ENCODE measurements at regions not wholly inside any gene's neighbourhood (a gene's known extent, or its start where the extent isn't known, plus 50 kb on each side); places are given as distances from the start of the nearest gene placed in this dataset.
"Not testable (repeated sequence)": the region's sequence is repeated elsewhere in the genome, so short reads cannot be mapped to it uniquely, and the experiment has no call there.

DNA sequence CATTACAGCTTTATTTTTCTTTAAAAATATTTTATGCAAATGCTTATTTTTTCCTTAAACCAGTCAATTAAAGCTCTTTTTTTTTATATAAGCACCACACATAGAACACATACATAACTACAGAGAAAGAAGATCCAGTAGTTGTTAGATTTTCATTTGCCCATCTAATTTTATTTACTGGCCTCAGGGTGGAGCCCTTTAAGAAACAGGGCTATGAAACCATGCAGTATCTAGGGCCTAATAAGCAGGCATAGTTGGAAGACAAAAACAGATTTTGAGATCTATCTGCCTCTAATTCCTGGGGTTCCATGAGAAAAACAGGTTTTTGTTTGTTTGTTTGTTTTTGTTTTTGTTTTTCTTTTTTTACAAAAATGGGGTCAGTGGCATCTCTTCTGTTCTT lies 120.6 kb downstream of the BCHE start:
- no peak for DNase-seq

DNA sequence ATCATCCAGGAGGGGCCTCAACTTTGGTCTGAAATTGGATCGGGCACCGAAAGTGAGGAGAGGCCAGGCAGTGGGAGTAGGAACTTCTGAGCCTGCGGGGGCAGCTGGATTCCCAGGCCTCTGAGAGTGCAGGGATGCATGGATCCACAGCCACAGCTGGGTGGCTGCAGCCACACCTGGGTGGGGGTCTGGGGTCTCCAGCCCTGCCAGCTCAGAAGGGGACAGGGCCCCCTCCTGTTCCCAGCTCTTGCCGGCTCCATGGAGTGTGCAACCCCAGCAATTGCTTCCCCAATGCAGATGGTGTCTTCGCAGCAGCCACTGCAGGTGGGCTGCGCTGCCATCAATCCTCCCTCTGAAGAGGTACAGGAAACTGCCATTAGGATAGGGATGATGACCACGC lies 123.7 kb downstream of the BCHE start:
- no peak for DNase-seq

DNA sequence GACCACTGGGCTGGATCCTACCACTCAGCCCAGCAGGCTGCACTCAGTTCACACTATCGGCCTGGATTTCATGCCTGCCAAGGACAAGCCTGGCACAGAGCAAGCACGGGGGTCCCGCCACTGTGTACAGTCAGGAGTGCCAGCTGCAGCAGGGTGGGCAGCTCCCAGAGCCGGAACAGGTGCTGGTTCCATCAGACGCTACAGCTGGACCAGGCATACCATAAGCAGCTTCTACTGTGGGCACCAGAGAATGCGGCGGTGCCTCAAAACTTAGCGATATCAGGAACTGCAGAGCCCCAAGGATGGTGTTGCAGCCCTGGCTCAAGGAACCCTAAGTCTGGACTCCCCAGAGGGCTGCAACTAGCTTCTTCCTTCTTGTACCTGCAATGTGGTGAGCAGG lies 124.8 kb downstream of the BCHE start:
- no peak for DNase-seq

GRCh38 chr3:165697910-165698309 lies 139.3 kb downstream of the BCHE start:
- no peak for DNase-seq

GRCh38 chr3:165696496-165696895 lies 140.7 kb downstream of the BCHE start:
- no peak for DNase-seq

GRCh38 chr3:165683947-165684346 lies 153.3 kb downstream of the BCHE start:
- DNase-seq: no peak

GRCh38 chr3:165682734-165683133 lies 154.5 kb downstream of the BCHE start:
- no peak for DNase-seq

DNA sequence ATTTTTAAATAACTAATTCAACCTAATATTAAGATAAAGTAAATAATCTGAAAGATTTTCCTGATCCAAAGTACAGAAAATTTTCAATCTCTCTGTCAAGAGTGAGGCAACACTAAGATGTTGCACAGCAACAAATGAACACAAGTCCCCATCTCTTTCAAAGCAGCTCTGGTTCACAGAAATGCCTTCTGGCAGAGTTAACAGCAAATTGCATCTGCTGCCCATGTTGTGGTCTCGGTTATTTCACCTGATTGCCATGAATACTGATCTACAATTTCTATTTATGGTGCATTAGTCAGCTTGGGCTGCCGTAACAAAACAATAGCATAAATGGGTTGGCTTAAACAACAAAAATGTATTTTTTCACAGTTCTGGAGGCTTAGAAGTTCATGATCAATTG lies 167.3 kb downstream of the BCHE start:
- DNase-seq: no peak

DNA sequence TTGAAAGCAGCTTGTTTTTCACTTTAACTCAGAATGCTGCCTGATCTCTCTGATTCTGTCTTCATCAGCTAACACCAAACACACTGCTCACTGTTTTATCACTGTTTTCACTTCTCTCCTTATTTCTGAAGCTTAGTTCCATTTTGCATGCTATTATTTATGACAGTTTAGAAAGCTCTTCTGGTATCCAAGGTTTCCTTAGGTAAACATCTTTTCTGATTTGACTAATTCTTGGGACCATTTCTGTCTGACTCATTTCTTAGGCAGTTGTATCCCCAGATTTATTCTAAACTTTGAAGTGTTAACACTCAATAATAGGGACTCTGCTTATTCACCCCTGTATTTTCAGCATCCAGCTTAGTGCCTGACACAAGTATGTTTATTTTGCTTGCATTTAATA lies 167.7 kb downstream of the BCHE start:
- DNase-seq: no peak

- DNase-seq: no peak
These were observed 169.5 kb downstream of the BCHE start for GRCh38 chr3:165667676-165668075.

DNA sequence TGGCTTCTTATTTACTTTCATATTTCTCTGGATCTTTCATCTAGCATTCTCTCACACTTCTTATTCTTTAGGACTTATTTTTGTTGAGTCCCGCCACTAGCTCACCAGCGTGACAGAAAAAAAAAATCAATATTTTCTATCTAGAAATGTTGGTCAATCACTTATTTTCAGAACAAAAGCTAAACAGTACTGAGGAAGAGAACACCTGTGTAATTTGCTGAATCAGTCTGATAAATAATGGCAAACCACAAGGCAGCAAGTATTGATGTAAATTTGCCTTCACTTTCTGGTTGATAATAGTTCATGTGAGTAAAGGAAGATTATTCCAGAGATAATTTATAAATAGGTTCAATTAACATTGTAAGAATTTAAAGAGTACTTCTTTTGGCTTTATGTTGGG lies 179.2 kb downstream of the BCHE start:
- DNase-seq: no peak

DNA sequence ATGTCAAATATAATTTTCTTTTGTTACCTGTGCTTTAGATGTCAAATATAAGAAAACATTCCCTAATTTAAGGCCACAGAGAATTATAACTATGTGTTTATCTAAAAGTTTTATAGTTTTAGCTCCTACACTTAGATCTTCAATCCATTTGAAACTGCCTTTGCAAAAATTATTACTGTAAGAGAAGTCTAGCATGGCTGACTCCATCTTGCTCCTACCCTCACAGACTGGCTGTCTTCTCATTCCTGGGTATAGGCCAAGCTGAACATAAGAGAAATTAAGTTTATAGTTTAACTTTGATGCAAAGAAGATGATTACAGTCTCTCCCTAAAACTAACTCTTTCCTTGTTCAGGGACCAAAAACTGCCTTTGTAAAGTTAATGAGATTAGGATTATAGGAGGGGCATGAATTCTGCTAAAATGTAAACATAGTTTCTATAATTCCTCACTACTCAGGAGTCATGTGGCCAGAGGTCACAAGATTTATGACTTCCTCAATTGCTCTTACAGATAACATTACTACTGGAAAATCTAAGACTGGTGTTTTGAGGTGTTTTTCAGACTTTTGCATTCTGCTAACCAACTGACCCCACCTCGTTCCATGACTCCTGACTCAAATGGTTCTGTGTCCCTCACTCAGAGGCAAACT lies 184.0 kb downstream of the BCHE start:
- no peak for DNase-seq

DNA sequence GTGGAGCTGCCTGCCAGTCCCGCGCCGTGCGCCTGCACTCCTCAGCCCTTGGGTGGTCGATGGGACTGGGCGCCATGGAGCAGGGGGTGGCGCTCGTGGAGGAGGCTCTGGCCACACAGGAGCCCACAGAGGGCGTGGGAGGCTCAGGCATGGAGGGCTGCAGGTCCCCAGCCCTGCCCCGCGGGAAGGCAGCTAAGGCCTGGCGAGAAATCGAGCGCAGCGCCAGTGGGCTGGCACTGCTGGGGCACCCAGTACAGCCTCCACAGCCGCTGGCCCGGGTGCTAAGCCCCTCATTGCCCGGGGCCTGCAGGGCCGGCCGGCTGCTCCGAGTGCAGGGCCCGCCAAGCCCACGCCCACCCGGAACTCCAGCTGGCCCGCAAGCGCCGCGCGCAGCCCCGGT lies 187.9 kb downstream of the BCHE start:
- DNase-seq: not testable (repeated sequence)

DNA sequence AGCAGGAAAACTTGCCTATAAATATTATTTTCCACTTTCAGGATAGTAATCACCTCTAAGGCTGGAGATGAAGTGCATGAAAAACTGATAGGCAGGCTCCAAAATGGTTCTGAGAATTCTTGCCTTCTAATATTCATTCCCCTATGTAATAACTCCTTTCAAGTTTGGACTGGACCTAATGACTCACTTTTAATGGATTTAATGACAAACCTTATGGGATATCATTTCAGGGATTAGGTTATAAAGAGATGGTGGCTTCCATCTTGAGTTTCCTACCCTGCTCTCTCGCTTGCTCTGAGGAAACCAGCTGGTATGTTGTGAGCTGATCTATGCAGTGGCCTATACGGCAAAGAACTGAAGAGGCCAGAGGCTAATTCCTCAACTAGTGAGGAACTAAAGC lies 192.0 kb downstream of the BCHE start:
- DNase-seq: no peak

DNA sequence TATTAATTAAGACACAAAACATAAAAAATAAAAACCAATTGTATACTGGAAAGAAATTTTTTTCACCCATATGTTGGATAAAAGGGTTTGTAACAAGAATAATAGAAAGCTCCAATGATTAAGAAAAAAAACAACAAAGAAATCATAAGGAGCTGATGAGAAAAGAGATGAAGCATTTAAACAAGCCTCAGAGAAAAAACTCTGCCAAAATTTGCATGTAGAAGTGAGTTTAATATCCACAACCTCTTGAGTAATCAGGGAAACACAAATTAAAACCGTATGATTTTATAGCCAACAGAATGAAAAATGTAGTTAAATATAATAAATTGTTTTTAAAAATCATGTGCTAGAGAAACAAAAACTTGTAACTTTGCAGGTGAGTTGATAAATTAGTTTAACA lies 192.9 kb downstream of the BCHE start:
- no peak for DNase-seq

- DNase-seq: no peak
These were observed 193.8 kb downstream of the BCHE start for GRCh38 chr3:165643425-165643824.

DNA sequence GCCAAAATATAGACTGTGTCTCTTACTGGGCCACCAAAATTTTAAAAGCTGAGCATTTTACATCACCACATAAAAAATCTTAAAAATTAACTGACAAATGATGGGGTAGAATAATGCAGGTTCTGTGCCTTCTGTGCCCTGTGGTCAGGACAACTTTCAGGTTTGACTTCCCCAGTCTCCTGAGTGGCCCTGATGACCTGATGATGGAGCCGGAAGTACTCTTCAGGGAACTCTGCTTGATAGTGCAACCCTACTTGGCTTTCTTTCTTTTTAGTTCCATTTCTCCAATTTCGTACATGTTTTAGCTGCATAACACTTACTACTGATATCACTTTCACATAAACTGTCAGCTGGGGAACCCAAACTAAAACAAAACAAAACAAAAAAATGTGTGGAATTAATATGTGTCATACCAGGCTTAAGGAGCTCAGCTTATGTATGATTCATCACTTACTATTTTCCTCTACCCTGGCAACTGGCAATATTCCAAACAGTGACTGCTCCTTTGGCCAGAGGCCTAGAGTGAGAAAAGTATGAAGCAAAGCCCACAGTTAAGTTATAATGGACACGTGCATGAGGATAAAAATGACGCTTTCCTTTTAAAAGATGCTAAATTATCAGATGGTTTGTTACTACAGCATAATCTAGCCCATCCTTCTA lies 194.3 kb downstream of the BCHE start:
- DNase-seq: no peak

DNA sequence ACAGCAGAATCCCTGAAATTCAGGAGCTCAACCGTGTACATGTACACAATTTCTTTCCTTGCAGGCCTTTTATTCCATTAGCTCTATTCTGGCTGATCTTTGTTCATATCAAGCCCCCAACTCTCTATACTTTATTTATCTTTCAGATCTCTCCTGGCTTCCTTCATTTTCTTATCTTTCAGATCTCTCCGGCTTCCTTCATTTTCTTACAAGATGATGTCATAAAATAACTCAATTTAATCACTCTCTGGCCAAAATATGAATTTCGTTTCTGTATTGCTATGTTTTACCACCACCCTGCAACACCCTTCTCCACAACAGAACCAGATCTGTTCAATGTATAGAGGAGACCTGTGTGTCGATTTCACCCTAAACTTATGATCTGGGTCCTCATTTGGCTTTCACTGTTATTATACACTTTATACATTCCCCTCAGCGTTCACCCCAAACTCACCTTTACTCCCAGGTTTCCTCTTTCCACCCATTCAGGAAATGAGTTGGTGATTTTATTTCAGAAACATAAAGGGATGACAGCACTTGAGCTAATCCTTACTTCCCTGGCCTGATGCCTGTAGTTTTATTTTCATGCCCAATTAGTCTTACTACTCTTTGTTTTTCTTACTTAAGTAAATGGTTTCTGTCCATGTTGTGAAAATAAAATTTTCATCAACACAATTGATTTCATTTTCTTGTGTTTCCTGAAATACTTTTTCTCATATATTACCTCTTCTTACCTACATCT lies 195.5 kb downstream of the BCHE start:
- no peak for DNase-seq

GRCh38 chr3:165640970-165641369 lies 196.3 kb downstream of the BCHE start:
- DNase-seq: no peak

DNA sequence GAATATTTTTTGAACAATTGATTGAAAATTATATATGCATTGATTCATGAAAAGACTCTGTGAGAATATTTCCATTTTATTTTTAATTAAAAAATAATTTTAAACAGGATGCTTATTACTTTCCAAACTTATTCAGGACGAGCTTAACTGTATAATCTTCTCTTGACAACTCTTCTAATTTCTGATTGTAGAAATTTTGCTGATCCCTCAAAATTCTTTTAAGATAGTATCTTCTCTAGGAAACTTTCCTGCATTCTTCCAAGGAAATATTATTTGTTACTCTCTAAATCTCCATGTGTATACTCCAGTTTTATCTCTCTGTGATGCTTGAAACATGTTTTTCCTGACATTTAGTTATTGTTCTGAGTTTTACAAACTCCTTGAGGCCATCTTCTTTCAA lies 197.2 kb downstream of the BCHE start:
- no peak for DNase-seq

DNA sequence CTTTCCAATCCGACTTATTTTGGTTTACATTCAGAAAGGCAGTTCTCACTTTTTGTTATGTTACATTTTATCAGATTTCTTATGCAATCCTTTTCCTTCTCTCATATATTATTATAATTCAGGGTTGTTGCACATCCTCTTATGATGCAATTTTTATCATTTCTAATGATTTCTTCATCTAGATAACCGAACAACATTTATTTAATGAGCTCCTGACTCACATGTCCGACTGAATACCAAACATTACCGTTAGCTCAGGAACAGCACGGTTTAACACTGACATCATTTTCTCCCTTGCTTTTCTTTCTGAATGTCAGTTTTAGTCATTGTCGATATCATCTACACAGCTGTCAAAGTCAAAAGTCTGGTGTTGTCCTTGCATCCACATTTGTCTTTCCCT lies 199.2 kb downstream of the BCHE start:
- DNase-seq: no peak

GRCh38 chr3:165636684-165637015 lies 200.6 kb downstream of the BCHE start:
- DNase-seq: no peak

DNA sequence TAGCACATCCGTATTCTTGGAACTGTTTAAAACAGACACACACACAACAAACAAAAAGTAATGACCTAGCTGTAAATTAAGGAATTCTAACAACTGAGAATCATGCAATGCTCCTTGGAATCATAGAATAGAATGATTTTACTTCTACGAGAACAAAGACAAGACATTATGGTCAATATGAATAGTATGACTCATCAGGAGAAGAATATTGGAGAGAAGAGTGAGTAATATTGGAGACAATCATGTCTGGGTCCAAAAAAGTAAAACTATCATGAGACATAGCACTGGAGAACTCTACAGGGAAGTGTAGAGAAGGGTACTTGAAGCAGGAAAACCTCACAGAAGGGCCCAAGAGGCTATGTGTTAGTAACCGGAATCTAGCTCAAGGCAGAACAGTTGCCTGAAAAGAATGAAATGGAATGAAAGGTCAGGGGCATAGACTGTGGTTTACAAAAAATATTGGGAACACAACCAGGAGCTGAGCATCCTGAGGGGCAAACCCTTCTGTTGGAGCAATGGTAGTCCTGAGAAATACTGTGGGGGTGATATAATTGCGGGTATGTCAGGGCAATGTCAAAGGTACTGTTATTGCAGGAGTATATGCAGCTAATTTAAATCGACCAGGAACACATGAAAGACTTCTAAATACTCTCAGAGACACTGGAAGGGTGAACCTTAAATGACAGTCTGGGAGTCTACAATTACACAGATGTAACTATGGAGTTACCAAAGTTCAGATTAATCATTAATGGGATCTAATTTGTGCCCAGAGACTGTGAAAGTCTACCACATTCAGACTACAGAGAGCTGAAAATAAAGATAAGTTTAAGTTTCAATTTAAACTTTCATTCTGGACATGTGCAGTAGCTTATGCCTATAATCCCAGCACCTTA lies 201.2 kb downstream of the BCHE start:
- no peak for DNase-seq

- DNase-seq: no peak
These were observed 212.5 kb downstream of the BCHE start for GRCh38 chr3:165624761-165625160.
